ENCODE measurements at regions not wholly inside any gene's neighbourhood (a gene's known extent, or its start where the extent isn't known, plus 50 kb on each side); places are given as distances from the start of the nearest gene placed in this dataset.
"Not testable (repeated sequence)": the region's sequence is repeated elsewhere in the genome, so short reads cannot be mapped to it uniquely, and the experiment has no call there.

- no peak overlapping the region for H3K4me2 ChIP-seq
- no peak overlapping the region for H3K9ac ChIP-seq
- no peaks in the 10 kb centered on the region for H3K79me2 ChIP-seq (ENCODE audit: insufficient read depth, low read depth)
- no peaks in the 10 kb centered on the region for H3K36me3 ChIP-seq (ENCODE audit: insufficient read depth)
- H3K27me3 ChIP-seq (ENCODE audit: insufficient read depth, low read depth): no peaks in the 10 kb centered on the region; the same call in 1 of the 2 replicates
- no peak overlapping the region for H2AFZ ChIP-seq (ENCODE audit: low read depth)
- no peak overlapping the region for H3K4me3 ChIP-seq (IDR thresholded peaks at IDR 0.05; ENCODE audit: insufficient read depth, low read depth, low read length)
- H4K20me1 ChIP-seq (ENCODE audit: insufficient read depth): no peaks in the 10 kb centered on the region
- no peak overlapping the region for H3K27ac ChIP-seq
- TF ChIP-seq, protein P1, sequence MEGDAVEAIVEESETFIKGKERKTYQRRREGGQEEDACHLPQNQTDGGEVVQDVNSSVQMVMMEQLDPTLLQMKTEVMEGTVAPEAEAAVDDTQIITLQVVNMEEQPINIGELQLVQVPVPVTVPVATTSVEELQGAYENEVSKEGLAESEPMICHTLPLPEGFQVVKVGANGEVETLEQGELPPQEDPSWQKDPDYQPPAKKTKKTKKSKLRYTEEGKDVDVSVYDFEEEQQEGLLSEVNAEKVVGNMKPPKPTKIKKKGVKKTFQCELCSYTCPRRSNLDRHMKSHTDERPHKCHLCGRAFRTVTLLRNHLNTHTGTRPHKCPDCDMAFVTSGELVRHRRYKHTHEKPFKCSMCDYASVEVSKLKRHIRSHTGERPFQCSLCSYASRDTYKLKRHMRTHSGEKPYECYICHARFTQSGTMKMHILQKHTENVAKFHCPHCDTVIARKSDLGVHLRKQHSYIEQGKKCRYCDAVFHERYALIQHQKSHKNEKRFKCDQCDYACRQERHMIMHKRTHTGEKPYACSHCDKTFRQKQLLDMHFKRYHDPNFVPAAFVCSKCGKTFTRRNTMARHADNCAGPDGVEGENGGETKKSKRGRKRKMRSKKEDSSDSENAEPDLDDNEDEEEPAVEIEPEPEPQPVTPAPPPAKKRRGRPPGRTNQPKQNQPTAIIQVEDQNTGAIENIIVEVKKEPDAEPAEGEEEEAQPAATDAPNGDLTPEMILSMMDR (conservative IDR thresholded peaks at IDR 0.05; ENCODE audit: low read depth, low read length): no peak
- H3K4me1 ChIP-seq (ENCODE audit: low read depth, poor library complexity, severe bottlenecking): no peaks in the 10 kb centered on the region
Observed at GRCh38 chr10:131834152-131834810, 66.5 kb upstream of the PPP2R2D start.

GRCh38 chr10:131838966-131839742 is 61.7 kb upstream of the PPP2R2D start:
- TF ChIP-seq, protein P1 (conservative IDR thresholded peaks at IDR 0.05; ENCODE audit: low read depth, low read length): no peak
- Histone ChIP-seq H3K4me1 (ENCODE audit: low read depth, poor library complexity, severe bottlenecking) (no peaks in the 10 kb centered on the region), H3K4me3 (IDR thresholded peaks at IDR 0.05; ENCODE audit: insufficient read depth, low read depth, low read length) (no peak overlapping the region)

GRCh38 chr10:131839880-131840787 is 60.7 kb upstream of the PPP2R2D start:
- H3K36me3 ChIP-seq (ENCODE audit: insufficient read depth); H3K27me3 ChIP-seq (ENCODE audit: insufficient read depth, low read depth); H4K20me1 ChIP-seq (ENCODE audit: insufficient read depth); H3K9ac ChIP-seq; H3K79me2 ChIP-seq (ENCODE audit: insufficient read depth, low read depth); H3K4me2 ChIP-seq; H3K4me3 ChIP-seq (IDR thresholded peaks at IDR 0.05; ENCODE audit: insufficient read depth, low read depth, low read length); H2AFZ ChIP-seq (ENCODE audit: low read depth); H3K27ac ChIP-seq; H3K4me1 ChIP-seq (ENCODE audit: low read depth, poor library complexity, severe bottlenecking): not testable (repeated sequence)

More at GRCh38 chr10:131838966-131839742, 61.7 kb upstream of the PPP2R2D start:
- no peaks in the 10 kb centered on the region; the same call in 1 of the 2 replicates for H3K27me3 ChIP-seq (ENCODE audit: insufficient read depth, low read depth)
- H3K9ac ChIP-seq: no peak overlapping the region
- no peak overlapping the region for H3K4me2 ChIP-seq
- no peak overlapping the region for H3K27ac ChIP-seq
- no peaks in the 10 kb centered on the region for H3K79me2 ChIP-seq (ENCODE audit: insufficient read depth, low read depth)
- no peak overlapping the region for H2AFZ ChIP-seq (ENCODE audit: low read depth)
- no peaks in the 10 kb centered on the region for H3K36me3 ChIP-seq (ENCODE audit: insufficient read depth)
- H4K20me1 ChIP-seq (ENCODE audit: insufficient read depth): no peaks in the 10 kb centered on the region

DNA sequence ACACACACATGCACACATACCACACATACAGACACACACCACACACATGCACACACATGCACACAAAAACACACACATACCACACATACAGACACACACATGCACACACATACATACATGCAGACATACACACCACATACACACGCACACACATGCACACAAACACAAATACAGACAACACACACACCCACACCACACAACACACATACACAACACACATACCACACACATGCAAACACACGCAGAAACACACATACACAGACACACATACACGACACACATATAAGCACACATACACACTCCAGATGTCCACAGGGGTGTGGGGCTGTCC is 60.1 kb upstream of the PPP2R2D start:
- H3K27me3 ChIP-seq (ENCODE audit: insufficient read depth, low read depth): peaks cover 9% of the 10 kb centered on the region; the same call in 1 of the 2 replicates
- H2AFZ ChIP-seq (ENCODE audit: low read depth): no peak overlapping the region
- TF ChIP-seq, protein P1 (conservative IDR thresholded peaks at IDR 0.05; ENCODE audit: low read depth, low read length): no peak
- H3K36me3 ChIP-seq (ENCODE audit: insufficient read depth): no peaks in the 10 kb centered on the region
- no peak overlapping the region for H3K27ac ChIP-seq
- H4K20me1 ChIP-seq (ENCODE audit: insufficient read depth): no peaks in the 10 kb centered on the region
- no peaks in the 10 kb centered on the region for H3K4me1 ChIP-seq (ENCODE audit: low read depth, poor library complexity, severe bottlenecking)
- H3K4me3 ChIP-seq (IDR thresholded peaks at IDR 0.05; ENCODE audit: insufficient read depth, low read depth, low read length): no peak overlapping the region
- H3K4me2 ChIP-seq: no peak overlapping the region
- H3K9ac ChIP-seq: no peak overlapping the region
- H3K79me2 ChIP-seq (ENCODE audit: insufficient read depth, low read depth): no peaks in the 10 kb centered on the region
